ENCODE measurements at regions not wholly inside any gene's neighbourhood (a gene's known extent, or its start where the extent isn't known, plus 50 kb on each side); places are given as distances from the start of the nearest gene placed in this dataset.

DNA sequence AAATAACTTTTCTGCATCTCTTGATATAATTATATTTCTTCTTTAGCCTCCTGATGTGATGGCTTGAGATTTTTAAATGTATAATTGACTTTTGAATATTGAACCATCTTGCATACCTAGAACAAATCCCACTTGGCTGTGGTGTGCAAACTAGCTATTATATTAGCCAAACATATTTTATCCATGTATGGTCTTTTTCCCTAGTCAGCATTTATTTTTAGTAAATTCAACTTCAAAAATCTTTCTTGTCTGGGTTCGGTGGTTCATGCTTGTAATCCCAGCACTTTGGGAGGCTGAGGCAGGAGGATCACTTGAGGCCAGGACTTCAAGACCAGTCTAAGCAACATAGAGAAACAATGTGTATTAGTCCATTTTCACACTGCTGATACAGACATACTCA lies 386.6 kb upstream of the VWC2 start:
- DNase-seq (ENCODE audit: low read depth, low spot score): no peak
- no peaks in the 10 kb centered on the region for H3K36me3 ChIP-seq (ENCODE audit: control insufficient read depth in 1 of 2, insufficient read depth in 2 of 2, low read length in 2 of 2)
- CTCF ChIA-PET: no interaction called here

More for the DNA sequence above, 386.6 kb upstream of the VWC2 start:
- H4K20me1 ChIP-seq (ENCODE audit: insufficient read depth): no peaks in the 10 kb centered on the region
- no peaks in the 10 kb centered on the region for H3K79me2 ChIP-seq (ENCODE audit: insufficient read depth, low read length)
- ATAC-seq: no peak
- H2AFZ ChIP-seq (ENCODE audit: low read depth, low read length, poor library complexity, severe bottlenecking): no peak overlapping the region
- no peak overlapping the region for H3K4me3 ChIP-seq (replicated peaks in 1 of 2; ENCODE audit: low read depth in 1 of 2, low read length in 2 of 2)
- intact Hi-C loops (cut with micrococcal nuclease): no loop called here
- TF ChIP-seq POLR2AphosphoS5 (IDR thresholded peaks at IDR 0.05; ENCODE audit: low read depth, low read length) (no peak), CBX3 (IDR thresholded peaks at IDR 0.05; ENCODE audit: low read depth) (no peak), RAD21 (IDR thresholded peaks at IDR 0.05; ENCODE audit: low read depth) (no peak)
- TF ChIP-seq, protein P1, sequence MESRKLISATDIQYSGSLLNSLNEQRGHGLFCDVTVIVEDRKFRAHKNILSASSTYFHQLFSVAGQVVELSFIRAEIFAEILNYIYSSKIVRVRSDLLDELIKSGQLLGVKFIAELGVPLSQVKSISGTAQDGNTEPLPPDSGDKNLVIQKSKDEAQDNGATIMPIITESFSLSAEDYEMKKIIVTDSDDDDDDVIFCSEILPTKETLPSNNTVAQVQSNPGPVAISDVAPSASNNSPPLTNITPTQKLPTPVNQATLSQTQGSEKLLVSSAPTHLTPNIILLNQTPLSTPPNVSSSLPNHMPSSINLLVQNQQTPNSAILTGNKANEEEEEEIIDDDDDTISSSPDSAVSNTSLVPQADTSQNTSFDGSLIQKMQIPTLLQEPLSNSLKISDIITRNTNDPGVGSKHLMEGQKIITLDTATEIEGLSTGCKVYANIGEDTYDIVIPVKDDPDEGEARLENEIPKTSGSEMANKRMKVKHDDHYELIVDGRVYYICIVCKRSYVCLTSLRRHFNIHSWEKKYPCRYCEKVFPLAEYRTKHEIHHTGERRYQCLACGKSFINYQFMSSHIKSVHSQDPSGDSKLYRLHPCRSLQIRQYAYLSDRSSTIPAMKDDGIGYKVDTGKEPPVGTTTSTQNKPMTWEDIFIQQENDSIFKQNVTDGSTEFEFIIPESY (IDR thresholded peaks at IDR 0.05; ENCODE audit: extremely low read depth, insufficient replicate concordance, low read length): no peak
- TF ChIP-seq, protein P2, sequence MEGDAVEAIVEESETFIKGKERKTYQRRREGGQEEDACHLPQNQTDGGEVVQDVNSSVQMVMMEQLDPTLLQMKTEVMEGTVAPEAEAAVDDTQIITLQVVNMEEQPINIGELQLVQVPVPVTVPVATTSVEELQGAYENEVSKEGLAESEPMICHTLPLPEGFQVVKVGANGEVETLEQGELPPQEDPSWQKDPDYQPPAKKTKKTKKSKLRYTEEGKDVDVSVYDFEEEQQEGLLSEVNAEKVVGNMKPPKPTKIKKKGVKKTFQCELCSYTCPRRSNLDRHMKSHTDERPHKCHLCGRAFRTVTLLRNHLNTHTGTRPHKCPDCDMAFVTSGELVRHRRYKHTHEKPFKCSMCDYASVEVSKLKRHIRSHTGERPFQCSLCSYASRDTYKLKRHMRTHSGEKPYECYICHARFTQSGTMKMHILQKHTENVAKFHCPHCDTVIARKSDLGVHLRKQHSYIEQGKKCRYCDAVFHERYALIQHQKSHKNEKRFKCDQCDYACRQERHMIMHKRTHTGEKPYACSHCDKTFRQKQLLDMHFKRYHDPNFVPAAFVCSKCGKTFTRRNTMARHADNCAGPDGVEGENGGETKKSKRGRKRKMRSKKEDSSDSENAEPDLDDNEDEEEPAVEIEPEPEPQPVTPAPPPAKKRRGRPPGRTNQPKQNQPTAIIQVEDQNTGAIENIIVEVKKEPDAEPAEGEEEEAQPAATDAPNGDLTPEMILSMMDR (IDR thresholded peaks at IDR 0.05 in 2 of 3, conservative IDR thresholded peaks at IDR 0.05 in 1 of 3; ENCODE audit: borderline replicate concordance in 1 of 3, insufficient read depth in 1 of 3, low read depth in 2 of 3, low read length in 2 of 3): no peak
- H3K27ac ChIP-seq (ENCODE audit: low read depth, low read length): no peak overlapping the region
- H3K9me2 ChIP-seq (ENCODE audit: insufficient read depth): no peaks in the 10 kb centered on the region
- POLR2A ChIA-PET: no interaction called here
- no peak overlapping the region for H3K9ac ChIP-seq (ENCODE audit: low read length)
- no peaks in the 10 kb centered on the region for H3K27me3 ChIP-seq (ENCODE audit: insufficient read depth, low read length)
- no peaks in the 10 kb centered on the region for H3K4me1 ChIP-seq (ENCODE audit: control insufficient read depth in 1 of 2, insufficient read depth in 2 of 2, low read length in 2 of 2)
- peaks cover 8 to 16% of the 10 kb centered on the region in 2 experiments; a peak in 2 of 4 replicates for H3K9me3 ChIP-seq (ENCODE audit: control insufficient read depth in 1 of 2, insufficient read depth in 1 of 2, low read depth in 1 of 2, low read length in 2 of 2)
- H3K4me2 ChIP-seq (ENCODE audit: low read length): no peak overlapping the region
- RAD21 ChIA-PET (ENCODE audit: low non-redundant PET in 1 of 2, low total read pairs in 2 of 2, uncharacterized antibody in 2 of 2, unreplicated experiment in 2 of 2): no interaction called here
- BruUV-seq (replicated peaks): no TSS peak
